GM21825 (cell line): ENCODE measurements at regions not wholly inside any gene's neighbourhood (a gene's known extent, or its start where the extent isn't known, plus 50 kb on each side); places are given as distances from the start of the nearest gene placed in this dataset.

Source experiments
- ATAC-seq: cut with Tn5 transposase; IDR thresholded peaks from one replicate; pipeline ENCODE4 v1.9.1; 2021; ENCODE audit warnings: mild to moderate bottlenecking, moderate library complexity; ENCODE audit not compliant: unreplicated experiment

GRCh38 chr13:106710266-106710665 is 142.3 kb upstream of the ARGLU1 start:
- no peak for ATAC-seq

GRCh38 chr13:106709522-106709921 is 141.6 kb upstream of the ARGLU1 start:
- no peak for ATAC-seq

- no peak for ATAC-seq
Measured at GRCh38 chr13:106702505-106702904, 134.6 kb upstream of the ARGLU1 start.

GRCh38 chr13:106701771-106702341 is 133.9 kb upstream of the ARGLU1 start:
- ATAC-seq = no peak

- ATAC-seq = no peak
Measured at GRCh38 chr13:106700439-106700838, 132.5 kb upstream of the ARGLU1 start.

- no peak for ATAC-seq
Measured at GRCh38 chr13:106700007-106700406, 132.1 kb upstream of the ARGLU1 start.

- ATAC-seq = no peak
Measured at GRCh38 chr13:106699311-106699710, 131.4 kb upstream of the ARGLU1 start.

GRCh38 chr13:106696719-106697118 is 128.8 kb upstream of the ARGLU1 start:
- no peak for ATAC-seq

- ATAC-seq = no peak
Measured at GRCh38 chr13:106696140-106696539, 128.2 kb upstream of the ARGLU1 start.

- ATAC-seq = no peak
Measured at GRCh38 chr13:106695139-106695538, 127.2 kb upstream of the ARGLU1 start.

GRCh38 chr13:106691861-106692260 is 123.9 kb upstream of the ARGLU1 start:
- ATAC-seq = no peak

GRCh38 chr13:106691341-106691740 is 123.4 kb upstream of the ARGLU1 start:
- no peak for ATAC-seq

- ATAC-seq = no peak
Measured at GRCh38 chr13:106690779-106691178, 122.8 kb upstream of the ARGLU1 start.

- ATAC-seq = no peak
Measured at GRCh38 chr13:106689906-106690305, 122.0 kb upstream of the ARGLU1 start.

- ATAC-seq = no peak
Measured at GRCh38 chr13:106688940-106689339, 121.0 kb upstream of the ARGLU1 start.

GRCh38 chr13:106686163-106686562 is 118.2 kb upstream of the ARGLU1 start:
- ATAC-seq = no peak

- no peak for ATAC-seq
Measured at GRCh38 chr13:106685143-106685542, 117.2 kb upstream of the ARGLU1 start.

GRCh38 chr13:106683918-106684317 is 116.0 kb upstream of the ARGLU1 start:
- no peak for ATAC-seq

- no peak for ATAC-seq
Measured at GRCh38 chr13:106683179-106683578, 115.2 kb upstream of the ARGLU1 start.

- no peak for ATAC-seq
Measured at GRCh38 chr13:106681997-106682396, 114.1 kb upstream of the ARGLU1 start.

- ATAC-seq = no peak
Measured at GRCh38 chr13:106681536-106681935, 113.6 kb upstream of the ARGLU1 start.

- ATAC-seq = no peak
Measured at GRCh38 chr13:106680796-106681472, 113.0 kb upstream of the ARGLU1 start.
